GM18517 (cell line): ENCODE measurements at regions not wholly inside any gene's neighbourhood (a gene's known extent, or its start where the extent isn't known, plus 50 kb on each side); places are given as distances from the start of the nearest gene placed in this dataset.
"Not testable (repeated sequence)": the region's sequence is repeated elsewhere in the genome, so short reads cannot be mapped to it uniquely, and the experiment has no call there.

Experiments used
- ATAC-seq: cut with Tn5 transposase; IDR thresholded peaks from one replicate; pipeline ENCODE4 v1.9.1; 2021; ENCODE audit warnings: mild to moderate bottlenecking, moderate library complexity; ENCODE audit not compliant: unreplicated experiment

DNA sequence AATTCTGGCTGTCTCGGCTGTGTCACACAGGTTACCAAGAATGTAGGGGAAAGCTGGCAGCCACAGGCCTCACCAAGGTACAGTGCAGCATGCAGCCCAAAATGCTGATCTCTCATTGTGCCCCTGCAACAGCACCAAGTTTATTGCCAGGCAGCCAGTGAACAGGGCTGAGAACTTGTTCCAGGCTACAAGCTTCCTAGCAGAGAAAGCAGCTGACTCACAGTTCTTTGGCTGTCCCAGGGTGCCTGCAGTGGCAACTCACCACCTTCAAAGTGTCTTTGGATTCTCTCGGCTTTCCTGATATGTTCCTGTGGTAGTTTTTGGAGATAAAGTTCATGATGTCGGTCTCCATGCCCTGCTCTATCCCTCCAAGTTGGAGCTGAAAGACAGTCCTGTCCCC is 719.1 kb upstream of the ANO3 start:
- no peak for ATAC-seq

DNA sequence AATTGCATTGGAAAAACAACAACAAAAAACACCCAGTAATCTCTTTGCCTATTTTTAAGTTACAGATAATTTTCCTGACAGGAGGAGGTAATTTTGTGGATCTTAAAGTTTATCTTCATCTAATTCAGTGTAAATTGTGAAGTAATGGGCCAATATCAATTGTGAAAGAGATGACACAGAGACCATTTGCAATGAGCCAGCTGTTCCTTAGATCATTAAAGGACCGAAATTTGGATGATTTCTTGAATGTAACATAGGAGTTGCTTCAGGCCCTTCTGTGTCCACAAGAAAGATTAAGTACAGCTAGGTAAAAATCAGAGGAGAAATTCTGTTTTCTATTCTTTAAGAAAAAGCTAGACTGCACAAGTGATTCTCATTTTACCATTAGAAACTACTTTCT is 718.5 kb upstream of the ANO3 start:
- ATAC-seq = no peak

DNA sequence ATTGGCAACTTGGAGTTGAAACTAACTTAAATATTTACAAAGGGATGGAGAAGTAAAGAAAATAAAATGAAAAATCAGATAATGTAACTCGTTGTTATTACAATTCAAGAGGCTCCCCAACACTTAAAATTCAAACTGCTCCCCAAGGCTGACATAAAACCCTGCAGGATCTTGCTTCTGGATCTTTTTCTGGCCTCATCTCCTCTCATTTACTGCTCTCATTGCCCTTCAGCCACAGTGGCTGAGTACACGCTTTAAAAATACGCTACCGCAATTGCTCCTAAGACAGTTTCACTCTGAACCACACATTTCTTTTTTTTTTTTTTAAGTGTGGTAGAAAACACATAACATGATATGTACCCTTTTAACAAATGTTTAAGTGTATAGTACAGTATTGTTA is 718.1 kb upstream of the ANO3 start:
- no peak for ATAC-seq

DNA sequence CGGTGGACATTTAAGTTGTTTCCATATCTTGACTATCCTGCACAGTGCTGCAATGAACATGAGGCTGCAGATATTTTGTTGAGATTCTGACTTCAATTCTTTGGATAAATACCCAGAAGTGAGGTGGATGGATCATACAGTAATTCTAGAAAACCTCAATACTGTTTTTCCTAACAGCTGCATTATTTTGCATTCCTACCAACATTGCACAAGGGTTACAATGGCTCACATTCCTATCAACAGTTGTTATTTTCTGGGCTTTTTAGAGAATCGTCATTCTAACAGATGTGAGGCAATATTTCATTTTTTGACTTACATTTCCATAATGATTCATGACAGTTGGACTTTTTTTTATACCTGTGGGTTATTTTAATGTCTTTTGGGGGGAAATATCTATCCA is 716.9 kb upstream of the ANO3 start:
- ATAC-seq = no peak

DNA sequence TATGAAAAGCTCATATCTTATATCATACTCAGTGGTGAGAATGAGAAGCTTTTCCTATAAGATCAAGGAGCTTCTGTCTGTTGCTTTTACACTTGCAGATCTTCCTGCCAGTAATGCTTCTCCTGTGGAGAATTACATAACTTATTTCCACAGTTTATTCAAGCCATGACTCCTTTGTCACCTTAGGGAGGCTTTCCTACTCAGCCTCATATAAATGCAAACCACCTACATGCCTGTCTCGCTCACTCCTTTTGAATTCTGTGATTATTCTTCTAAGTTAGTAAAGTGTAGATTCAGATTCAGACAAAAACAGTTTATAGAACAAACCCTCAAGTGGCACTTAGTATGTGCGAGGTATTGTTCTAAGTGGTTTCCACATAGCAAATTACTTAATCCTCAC is 716.1 kb upstream of the ANO3 start:
- no peak for ATAC-seq

DNA sequence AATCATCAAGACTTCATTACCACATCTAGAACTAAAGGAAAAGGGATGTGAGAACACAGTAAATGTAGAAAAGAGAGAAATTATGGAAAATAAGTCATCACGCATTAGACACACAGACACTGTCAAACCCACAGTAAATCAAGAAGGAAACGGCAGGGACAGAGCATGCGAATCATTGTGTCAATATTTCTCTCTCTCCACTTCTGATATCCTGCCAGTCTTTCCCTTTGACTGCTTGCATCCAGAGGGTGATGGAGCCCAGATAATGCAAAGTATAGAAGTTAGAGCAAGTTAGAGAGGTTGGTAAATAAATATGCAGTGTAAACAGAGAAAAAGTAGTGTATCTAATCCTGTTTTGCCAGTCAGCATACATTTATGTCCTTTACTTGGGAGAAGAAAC is 706.8 kb upstream of the ANO3 start:
- ATAC-seq = no peak

DNA sequence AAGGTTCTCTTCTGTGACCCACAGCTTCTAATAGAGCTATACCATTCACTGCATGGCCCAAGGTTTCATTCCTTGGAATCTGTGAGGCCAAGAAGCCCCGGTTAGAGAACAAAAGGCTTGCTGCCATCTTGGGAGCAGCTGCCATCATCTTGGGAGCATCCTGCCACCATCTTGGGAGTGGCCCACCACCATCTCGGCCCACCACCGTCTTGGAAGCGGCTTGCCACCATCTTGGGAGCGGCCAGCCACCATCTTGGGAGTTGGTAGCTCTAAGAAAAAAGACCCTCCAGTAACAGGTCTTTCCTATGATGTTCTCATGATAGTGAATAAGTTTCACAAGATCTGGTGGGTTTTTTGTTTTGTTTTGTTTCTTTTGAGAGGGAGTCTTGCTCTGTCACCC is 703.9 kb upstream of the ANO3 start:
- ATAC-seq = no peak

DNA sequence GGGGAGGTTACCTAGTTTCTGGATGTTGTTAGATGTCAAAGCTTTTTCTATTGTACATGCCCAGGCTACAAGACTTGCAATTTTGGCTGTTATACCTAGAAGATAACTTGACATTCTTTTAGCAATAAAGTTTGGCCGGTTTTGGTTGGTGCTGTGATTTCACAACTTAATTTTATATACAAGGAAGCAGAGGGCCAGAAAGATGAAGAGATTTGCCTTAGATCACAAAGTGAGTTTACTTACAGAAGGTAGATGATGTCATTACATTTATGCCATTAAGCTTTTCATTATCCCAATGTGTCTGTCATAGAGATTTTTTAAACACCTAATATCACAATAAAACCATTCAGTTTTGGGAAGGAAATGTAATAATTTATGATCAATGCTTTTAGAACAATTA is 698.7 kb upstream of the ANO3 start:
- no peak for ATAC-seq

DNA sequence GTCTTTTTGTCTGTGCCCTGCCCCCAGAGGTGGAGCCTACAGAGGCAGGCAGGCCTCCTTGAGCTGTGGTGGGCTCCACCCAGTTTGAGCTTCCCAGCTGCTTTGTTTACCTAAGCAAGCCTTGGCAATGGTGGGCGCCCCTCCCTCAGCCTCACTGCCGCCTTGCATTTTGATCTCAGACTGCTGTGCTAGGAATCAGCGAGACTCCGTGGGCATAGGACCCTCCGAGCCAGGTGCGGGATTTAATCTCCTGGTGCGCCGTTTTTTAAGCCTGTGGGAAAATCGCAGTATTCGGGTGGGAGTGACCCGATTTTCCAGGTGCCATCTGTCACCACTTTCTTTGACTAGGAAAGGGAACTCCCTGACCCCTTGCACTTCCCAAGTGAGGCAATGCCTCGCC is 682.7 kb upstream of the ANO3 start:
- not testable (repeated sequence) for ATAC-seq

DNA sequence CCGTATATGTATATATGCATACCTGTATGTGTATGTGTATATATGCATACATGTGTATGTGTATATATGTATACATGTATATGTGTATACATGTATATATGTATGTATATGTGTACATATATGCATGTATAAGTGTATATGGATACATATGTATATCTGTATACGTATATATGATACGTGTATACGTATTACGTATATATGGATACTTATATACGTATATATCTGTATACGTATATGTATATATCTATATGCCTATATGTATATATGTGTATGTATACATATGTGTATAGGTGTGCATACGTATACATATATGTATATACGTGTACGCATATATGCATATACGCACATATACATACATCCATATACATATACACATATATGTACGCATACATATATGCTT is 681.6 kb upstream of the ANO3 start:
- no peak for ATAC-seq

DNA sequence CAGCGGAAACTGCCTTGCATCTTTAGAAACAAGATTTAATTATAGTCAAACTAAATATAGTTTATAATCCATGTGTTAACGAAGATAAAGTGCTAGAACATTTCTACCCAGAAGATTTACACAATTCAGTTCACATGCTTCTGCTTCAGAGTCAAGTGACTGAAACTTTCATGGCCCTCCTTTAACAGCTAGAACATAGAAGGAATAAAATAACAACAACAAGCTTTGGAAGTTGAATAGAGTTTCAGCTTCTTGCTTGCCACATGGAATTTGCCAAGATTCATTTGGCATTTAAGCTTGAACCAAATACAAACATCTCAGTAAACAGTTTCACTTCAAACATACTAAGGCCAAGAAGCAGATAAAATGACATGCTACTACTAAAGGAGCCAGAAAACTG is 676.3 kb upstream of the ANO3 start:
- no peak for ATAC-seq

DNA sequence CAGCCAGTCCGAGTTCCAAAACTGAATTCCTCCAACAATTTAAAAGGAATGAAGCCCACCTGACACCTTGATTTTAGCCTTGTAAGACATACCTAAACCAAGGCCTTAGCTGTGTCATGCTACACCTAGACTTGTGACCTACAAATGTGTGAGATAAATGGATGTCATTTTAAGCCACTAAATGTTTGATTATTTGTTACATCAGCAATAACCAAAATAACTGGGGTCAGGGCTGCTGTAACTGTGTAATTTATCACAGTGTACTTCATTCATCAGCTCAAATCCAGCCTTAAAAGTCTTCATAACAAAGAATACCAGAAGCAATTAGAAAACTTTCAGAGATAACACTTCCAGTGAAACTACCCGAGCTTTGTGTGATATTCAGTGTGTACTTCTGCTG is 673.0 kb upstream of the ANO3 start:
- no peak for ATAC-seq

DNA sequence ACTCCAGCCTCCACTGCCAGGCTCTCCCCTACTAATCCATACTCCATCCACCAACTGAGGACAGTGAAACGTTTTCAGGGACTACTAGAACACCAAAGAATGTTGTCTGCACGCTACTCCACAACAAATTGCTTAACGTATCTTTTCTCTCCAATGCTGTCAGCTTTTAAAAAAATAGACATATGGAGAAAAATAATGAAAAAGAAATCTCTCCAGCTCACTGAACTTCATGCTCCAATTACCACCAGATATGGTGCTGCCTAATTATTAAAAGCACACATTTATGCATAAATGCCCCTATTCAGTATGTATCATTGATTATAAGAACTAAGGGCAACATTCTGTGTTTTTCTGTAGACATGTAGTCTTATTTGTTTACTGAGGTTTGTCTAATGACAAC is 672.2 kb upstream of the ANO3 start:
- no peak for ATAC-seq

DNA sequence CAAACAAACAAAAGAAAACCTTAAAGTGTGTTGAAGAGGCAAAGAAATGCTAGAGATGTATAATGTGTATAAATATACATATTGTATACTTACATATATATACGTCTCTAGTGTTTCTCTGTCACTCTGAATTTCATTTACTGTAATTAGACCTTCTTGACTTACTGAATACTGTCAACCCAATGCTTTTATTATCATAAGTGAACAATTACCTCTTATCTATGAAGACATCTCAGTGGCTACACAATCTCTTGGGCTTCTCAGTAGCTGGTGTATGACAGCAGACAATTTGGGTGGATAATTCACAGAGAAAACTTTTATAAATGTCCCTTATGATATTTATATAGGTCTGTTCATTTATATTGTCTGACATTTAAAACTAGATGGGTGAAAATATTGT is 664.1 kb upstream of the ANO3 start:
- no peak for ATAC-seq

DNA sequence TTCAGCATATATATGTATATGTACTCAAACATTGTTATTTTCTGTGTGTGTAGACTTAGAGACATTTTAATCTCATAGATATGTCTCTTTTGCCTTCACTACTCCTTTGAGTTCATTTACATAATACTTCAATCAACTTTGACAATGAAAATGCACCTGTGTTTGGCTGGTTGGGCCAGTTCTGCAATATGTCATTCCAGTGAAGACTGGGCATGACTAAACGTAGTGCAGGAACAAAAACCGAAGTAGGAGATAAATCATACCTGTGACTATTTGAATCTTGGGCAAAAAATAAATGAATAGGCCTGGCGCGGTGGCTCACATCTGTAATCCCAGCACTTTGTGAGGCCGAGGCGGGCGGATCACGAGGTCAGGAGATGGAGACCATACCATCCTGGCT is 640.0 kb upstream of the ANO3 start:
- ATAC-seq = no peak

DNA sequence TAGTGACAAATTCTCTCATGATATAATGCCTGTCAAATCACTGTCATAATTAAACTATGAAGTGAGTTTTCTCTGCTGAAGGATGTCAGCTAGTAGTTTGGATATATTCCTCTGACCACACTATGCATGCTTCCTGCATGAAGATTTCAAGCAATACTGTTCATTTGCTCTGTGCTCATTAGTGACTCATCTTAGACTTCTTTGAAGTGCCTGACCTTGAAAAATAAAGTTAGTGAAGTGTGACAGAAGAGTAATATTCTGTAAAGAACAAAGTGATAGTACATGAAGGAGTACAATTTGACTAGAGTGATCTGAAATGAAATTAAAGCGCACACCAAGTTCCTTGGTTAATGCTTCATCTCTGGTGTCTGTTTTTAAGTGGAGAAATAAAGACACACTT is 629.5 kb upstream of the ANO3 start:
- no peak for ATAC-seq

DNA sequence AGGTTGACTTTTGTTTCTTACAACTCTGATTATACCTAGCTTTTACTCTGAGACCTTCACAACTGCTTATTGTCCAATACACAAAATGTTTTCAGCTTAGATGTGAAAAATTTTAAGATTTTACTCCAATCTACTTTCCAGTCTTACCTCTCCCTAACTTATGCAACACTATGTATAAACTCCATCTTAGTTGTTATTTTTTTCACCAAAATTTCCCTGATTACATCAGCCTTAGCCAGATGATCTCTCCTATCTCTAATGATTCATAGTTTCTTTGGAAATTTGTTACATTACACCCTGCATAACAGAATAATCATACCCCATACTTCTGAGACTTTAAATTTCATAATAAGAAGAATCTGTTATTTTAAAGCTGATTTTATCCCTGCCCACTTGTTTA is 621.0 kb upstream of the ANO3 start:
- no peak for ATAC-seq

DNA sequence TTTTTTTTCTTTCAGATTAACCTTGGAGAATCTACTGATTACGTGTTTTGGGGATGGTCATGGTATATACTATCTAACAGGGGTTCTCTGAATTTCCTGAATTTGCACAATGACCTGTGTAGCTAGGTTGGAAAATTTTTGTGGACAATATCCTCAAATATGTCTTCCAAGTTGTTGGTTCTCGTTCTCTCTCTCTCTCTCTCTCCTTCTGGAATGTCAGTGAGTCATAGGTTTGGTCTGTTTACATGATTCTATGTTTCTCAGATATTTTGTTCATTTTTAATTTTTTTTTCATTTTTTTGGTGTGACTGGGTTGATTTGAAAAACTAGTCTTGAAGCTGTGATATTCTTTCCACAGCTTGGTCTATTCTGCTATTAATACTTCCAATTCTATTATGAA is 604.0 kb upstream of the ANO3 start:
- ATAC-seq = no peak

DNA sequence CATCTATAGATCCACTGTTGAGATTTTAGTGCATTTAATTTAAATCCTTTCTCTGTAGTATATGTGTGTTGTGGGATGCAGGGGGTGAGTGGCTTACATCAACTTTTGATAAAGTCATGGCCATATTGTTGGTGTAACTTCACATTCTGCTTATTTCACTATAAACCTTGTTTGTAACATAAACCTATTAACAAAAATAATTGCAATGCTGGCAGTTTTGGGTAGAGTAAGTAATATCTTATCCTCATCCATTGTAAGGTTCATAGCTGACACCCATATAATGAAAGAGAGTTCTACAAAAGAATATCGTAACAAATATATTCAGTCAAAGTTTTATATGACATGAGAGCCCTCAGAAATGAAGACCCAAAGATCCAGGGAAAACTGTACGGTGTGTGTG is 601.7 kb upstream of the ANO3 start:
- ATAC-seq = no peak

DNA sequence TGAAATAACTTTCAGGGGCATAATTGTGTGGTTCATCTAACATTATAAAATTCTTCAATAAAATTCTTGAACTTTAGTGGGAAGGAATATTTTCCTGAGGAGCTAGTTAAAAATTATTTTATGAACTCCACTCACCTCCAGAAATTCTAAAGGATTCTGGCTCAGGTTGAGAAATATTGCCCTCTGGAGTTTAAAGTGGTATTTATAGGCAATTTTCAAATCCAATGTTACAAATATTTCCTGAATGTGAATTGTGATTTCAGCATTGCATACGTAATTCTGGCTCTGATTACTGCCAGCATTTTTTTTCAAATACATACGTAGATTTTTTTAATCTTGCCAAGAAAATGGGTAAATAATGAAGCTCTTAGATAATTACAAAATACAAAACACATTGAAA is 598.2 kb upstream of the ANO3 start:
- ATAC-seq = no peak

DNA sequence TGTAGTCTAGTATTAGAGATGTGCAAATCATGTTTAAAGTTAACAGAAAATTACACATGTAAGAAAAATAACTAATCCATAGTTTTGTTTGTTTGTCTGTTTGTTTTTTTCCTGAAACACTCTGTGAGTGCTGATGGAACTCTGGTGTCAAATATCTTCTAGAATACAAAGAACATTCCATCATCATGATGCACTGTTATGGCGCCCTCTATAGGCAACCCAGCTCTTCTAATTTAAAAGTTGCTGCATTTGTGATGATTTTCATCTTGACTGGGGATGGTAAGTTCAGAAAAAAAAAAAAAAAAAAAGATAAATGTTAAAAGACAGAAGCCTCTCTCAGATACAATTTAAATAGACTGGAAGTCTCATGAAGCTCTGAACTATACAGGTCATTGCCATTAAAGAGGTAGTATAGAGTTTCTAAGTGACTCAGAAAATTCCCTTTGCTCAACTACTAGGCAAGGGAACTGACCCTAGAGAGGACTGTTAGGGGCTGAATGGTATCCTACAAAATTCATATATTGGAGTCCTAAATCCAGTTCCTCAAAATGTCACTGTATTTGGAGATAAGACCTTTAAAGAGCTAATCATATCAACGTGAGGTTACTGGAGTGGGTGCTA is 597.2 kb upstream of the ANO3 start:
- ATAC-seq = no peak

DNA sequence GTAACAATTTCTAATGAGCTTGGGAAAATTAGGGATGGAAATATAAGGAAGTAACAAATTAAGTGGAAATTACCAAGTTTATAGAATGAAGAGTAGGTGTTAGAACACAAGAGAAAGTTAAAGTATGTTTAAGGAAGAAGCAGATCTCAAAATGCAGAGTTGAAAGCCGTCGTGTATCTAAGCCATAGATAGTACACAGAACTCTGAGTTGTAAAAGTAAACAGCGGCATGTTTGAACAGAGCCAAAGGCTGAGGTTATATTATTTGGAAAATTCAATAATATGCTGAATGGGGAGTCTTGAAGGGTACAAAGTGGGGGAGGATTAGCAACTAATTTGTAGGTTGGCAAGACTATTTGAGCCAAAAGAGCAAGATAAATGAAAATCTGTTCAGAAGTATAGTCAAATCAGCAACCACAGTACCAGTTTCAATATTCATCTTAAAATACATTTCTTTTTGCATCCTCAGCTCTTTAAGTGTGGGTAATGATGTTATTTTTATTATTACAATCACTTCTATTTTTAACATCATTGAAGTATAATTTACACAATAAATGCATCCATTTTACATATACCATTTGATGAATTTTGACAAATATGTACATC is 594.8 kb upstream of the ANO3 start:
- no peak for ATAC-seq

DNA sequence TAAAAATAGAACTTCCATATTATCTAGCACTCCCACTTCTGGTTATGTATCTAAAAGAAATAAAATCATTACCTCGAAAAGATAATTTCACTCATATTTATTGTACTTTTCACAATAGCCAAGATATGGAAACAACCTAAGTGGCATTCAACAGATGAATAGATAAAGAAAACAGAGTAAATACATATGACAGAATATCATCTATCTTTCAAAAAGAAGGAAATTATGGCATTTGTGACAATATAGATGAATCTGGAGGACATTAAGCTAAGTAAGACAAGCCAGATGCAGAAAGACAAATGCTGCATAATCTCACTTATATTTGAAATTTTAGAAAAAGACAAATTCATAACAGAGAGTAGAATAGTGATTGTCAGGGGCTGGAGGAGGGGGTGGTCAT is 590.0 kb upstream of the ANO3 start:
- ATAC-seq = no peak
